ENCODE measurements at regions not wholly inside any gene's neighbourhood (a gene's known extent, or its start where the extent isn't known, plus 50 kb on each side); places are given as distances from the start of the nearest gene placed in this dataset.

- DNase-seq: no peak
Measured at GRCh38 chr7:35581605-35582210, 113.2 kb downstream of the HERPUD2 start.

- DNase-seq: no peak
Measured at GRCh38 chr7:35576031-35576573, 118.8 kb downstream of the HERPUD2 start.

GRCh38 chr7:35571611-35572240, 123.2 kb downstream of the HERPUD2 start:
- DNase-seq: no peak

GRCh38 chr7:35570937-35571336, 124.0 kb downstream of the HERPUD2 start:
- DNase-seq: no peak

GRCh38 chr7:35565927-35566326, 129.0 kb downstream of the HERPUD2 start:
- no peak for DNase-seq

- DNase-seq: no peak
Measured at GRCh38 chr7:35558841-35559240, 136.1 kb downstream of the HERPUD2 start.

GRCh38 chr7:35556515-35557471, 138.1 kb downstream of the HERPUD2 start:
- no peak for DNase-seq

GRCh38 chr7:35555934-35556333, 139.0 kb downstream of the HERPUD2 start:
- DNase-seq: no peak

GRCh38 chr7:35555386-35555785, 139.5 kb downstream of the HERPUD2 start:
- no peak for DNase-seq

- DNase-seq: no peak
Measured at GRCh38 chr7:35553519-35553918, 141.4 kb downstream of the HERPUD2 start.

- no peak for DNase-seq
Measured at GRCh38 chr7:35552691-35553090, 142.2 kb downstream of the HERPUD2 start.

- no peak for DNase-seq
Measured at GRCh38 chr7:35551321-35552081, 143.4 kb downstream of the HERPUD2 start.

GRCh38 chr7:35550831-35551230, 144.1 kb downstream of the HERPUD2 start:
- no peak for DNase-seq

GRCh38 chr7:35549781-35550180, 145.2 kb downstream of the HERPUD2 start:
- no peak for DNase-seq

- no peak for DNase-seq
Measured at GRCh38 chr7:35548291-35548690, 146.6 kb downstream of the HERPUD2 start.

- no peak for DNase-seq
Measured at GRCh38 chr7:35546691-35547429, 148.1 kb downstream of the HERPUD2 start.

- no peak for DNase-seq
Measured at GRCh38 chr7:35545831-35546230, 149.1 kb downstream of the HERPUD2 start.

GRCh38 chr7:35544028-35544742, 150.8 kb downstream of the HERPUD2 start:
- DNase-seq: no peak

- DNase-seq: peak; percentile 64
Measured at GRCh38 chr7:35537067-35538023, 157.6 kb downstream of the HERPUD2 start.

GRCh38 chr7:35536396-35536826, 158.5 kb downstream of the HERPUD2 start:
- no peak for DNase-seq
